ENCODE measurements at regions not wholly inside any gene's neighbourhood (a gene's known extent, or its start where the extent isn't known, plus 50 kb on each side); places are given as distances from the start of the nearest gene placed in this dataset.

DNA sequence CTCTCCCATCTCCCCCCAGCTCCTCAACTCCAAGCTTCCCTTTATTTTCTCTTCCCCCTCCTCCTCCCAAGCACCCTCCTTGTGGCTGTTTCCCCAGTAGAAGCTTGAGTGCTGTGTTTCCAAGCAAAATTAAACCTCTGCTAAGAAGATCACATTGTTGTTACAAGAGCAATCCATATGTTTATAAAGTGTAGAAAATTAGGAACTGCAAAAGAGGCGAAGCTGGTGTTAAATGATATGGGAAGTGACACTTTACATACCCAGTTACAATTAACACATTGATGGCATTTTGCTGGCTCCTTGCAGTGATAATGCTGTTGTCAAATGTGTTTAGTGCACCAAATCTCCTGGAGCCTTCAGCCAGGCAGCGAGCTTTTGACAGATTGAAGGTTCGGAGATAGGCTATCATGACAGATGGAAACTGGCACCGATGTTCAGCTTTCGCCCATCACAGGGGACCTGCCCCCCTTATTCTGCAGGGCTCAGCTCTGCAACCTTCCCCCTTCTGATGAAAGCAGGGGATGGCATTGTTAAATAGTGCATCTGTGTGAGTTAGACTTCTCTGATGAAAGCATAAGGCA lies 259.8 kb upstream of the ATP5MC3 start:
- no peaks in the 10 kb centered on the region for H3K79me2 ChIP-seq (ENCODE audit: insufficient read depth, low read length)
- no peak overlapping the region for H3K9ac ChIP-seq (ENCODE audit: low read length)
- H4K20me1 ChIP-seq (ENCODE audit: insufficient read depth, low read length): no peaks in the 10 kb centered on the region
- H3K27me3 ChIP-seq (ENCODE audit: insufficient read depth, low read length): no peaks in the 10 kb centered on the region
- H3K27ac ChIP-seq (ENCODE audit: low read depth, low read length, poor library complexity, severe bottlenecking): no peak overlapping the region
- H3K4me1 ChIP-seq (ENCODE audit: insufficient read depth, low read length, severe bottlenecking): no peaks in the 10 kb centered on the region
- H3K4me3 ChIP-seq (ENCODE audit: low read depth, low read length, poor library complexity, severe bottlenecking): no peak overlapping the region
- no peaks in the 10 kb centered on the region for H3F3A ChIP-seq (ENCODE audit: insufficient read depth, low read length)
- TF ChIP-seq CTCF (IDR thresholded peaks at IDR 0.05; ENCODE audit: low read length) (no peak), EZH2 (IDR thresholded peaks at IDR 0.05; ENCODE audit: borderline replicate concordance, low read length) (no peak)
- H3K36me3 ChIP-seq (ENCODE audit: insufficient read depth, low read length): no peaks in the 10 kb centered on the region
- H3K9me2 ChIP-seq (ENCODE audit: low read depth, low read length): no peaks in the 10 kb centered on the region
- H2AFZ ChIP-seq (ENCODE audit: low read length): no peak overlapping the region
- no peak overlapping the region for H3K4me2 ChIP-seq (ENCODE audit: low read length)
- H3K9me3 ChIP-seq (ENCODE audit: low read length): no peaks in the 10 kb centered on the region

GRCh38 chr2:175439416-175439815 lies 257.9 kb upstream of the ATP5MC3 start:
- no peaks in the 10 kb centered on the region for H3K36me3 ChIP-seq (ENCODE audit: insufficient read depth, low read length)
- H3K9me3 ChIP-seq (ENCODE audit: low read length): no peaks in the 10 kb centered on the region
- H4K20me1 ChIP-seq (ENCODE audit: insufficient read depth, low read length): no peaks in the 10 kb centered on the region
- H3K4me1 ChIP-seq (ENCODE audit: insufficient read depth, low read length, severe bottlenecking): no peaks in the 10 kb centered on the region
- H3K27me3 ChIP-seq (ENCODE audit: insufficient read depth, low read length): no peaks in the 10 kb centered on the region
- H3K4me2 ChIP-seq (ENCODE audit: low read length): no peak overlapping the region
- H3K9me2 ChIP-seq (ENCODE audit: low read depth, low read length): no peaks in the 10 kb centered on the region
- no peaks in the 10 kb centered on the region for H3F3A ChIP-seq (ENCODE audit: insufficient read depth, low read length)
- no peak overlapping the region for H3K27ac ChIP-seq (ENCODE audit: low read depth, low read length, poor library complexity, severe bottlenecking)
- H3K79me2 ChIP-seq (ENCODE audit: insufficient read depth, low read length): no peaks in the 10 kb centered on the region
- no peak for TF ChIP-seq CTCF (IDR thresholded peaks at IDR 0.05; ENCODE audit: low read length)
- TF ChIP-seq EZH2 (IDR thresholded peaks at IDR 0.05; ENCODE audit: borderline replicate concordance, low read length): no peak
- H3K9ac ChIP-seq (ENCODE audit: low read length): no peak overlapping the region
- H2AFZ ChIP-seq (ENCODE audit: low read length): no peak overlapping the region
- H3K4me3 ChIP-seq (ENCODE audit: low read depth, low read length, poor library complexity, severe bottlenecking): no peak overlapping the region

DNA sequence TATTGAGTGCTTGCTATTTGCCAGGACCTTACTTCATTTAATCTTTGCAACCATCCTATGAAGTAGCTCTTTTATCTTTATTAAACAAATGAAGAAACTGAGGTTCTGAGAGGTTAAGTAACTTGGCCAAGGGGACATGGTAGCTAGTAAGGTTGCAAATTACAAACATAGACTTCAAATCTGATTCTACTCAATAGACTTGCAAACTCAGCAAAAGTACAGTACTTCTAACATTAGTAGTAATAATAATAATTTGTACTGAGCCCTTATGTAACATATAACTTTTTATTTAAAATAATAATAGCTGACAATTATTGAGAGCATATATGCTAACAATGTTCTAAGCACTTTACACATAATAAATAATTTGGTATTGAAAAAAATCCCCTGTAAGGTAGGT lies 255.7 kb upstream of the ATP5MC3 start:
- H3K9ac ChIP-seq (ENCODE audit: low read length): no peak overlapping the region
- H3K4me1 ChIP-seq (ENCODE audit: insufficient read depth, low read length, severe bottlenecking): no peaks in the 10 kb centered on the region
- TF ChIP-seq EZH2 (IDR thresholded peaks at IDR 0.05; ENCODE audit: borderline replicate concordance, low read length) (no peak), CTCF (IDR thresholded peaks at IDR 0.05; ENCODE audit: low read length) (no peak)
- no peak overlapping the region for H3K27ac ChIP-seq (ENCODE audit: low read depth, low read length, poor library complexity, severe bottlenecking)
- no peak overlapping the region for H2AFZ ChIP-seq (ENCODE audit: low read length)
- no peak overlapping the region for H3K4me3 ChIP-seq (ENCODE audit: low read depth, low read length, poor library complexity, severe bottlenecking)
- no peaks in the 10 kb centered on the region for H3F3A ChIP-seq (ENCODE audit: insufficient read depth, low read length)
- no peaks in the 10 kb centered on the region for H3K9me2 ChIP-seq (ENCODE audit: low read depth, low read length)
- no peaks in the 10 kb centered on the region for H3K27me3 ChIP-seq (ENCODE audit: insufficient read depth, low read length)
- no peaks in the 10 kb centered on the region for H3K79me2 ChIP-seq (ENCODE audit: insufficient read depth, low read length)
- H4K20me1 ChIP-seq (ENCODE audit: insufficient read depth, low read length): no peaks in the 10 kb centered on the region
- no peaks in the 10 kb centered on the region for H3K9me3 ChIP-seq (ENCODE audit: low read length)
- no peak overlapping the region for H3K4me2 ChIP-seq (ENCODE audit: low read length)
- no peaks in the 10 kb centered on the region for H3K36me3 ChIP-seq (ENCODE audit: insufficient read depth, low read length)
